ENCODE measurements at regions not wholly inside any gene's neighbourhood (a gene's known extent, or its start where the extent isn't known, plus 50 kb on each side); places are given as distances from the start of the nearest gene placed in this dataset.
"Not testable (repeated sequence)": the region's sequence is repeated elsewhere in the genome, so short reads cannot be mapped to it uniquely, and the experiment has no call there.

DNA sequence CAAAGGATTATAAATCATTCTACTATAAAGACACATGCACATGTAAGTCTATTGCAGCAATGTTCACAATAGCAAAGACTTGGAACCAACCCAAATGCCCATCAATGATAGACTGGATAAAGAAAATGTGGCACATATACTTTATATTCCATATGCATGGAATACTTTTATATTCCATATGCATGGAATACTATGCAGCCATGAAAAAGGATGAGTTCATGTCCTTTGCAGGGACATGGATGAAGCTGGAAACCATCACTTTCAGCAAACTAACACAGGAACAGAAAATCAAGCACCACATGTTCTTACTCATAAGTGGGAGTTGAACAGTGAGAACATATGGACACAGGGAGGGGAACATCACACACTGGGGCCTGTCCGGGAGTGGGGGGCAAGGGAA is 130.3 kb upstream of the RSPO3 start:
- CTCF ChIA-PET; H3K27ac Mint-ChIP-seq; H3K36me3 ChIP-seq (ENCODE audit: control insufficient read depth in 2 of 2, extremely low read depth in 1 of 2, insufficient read depth in 1 of 2, low read length in 1 of 2); H3K4me3 Mint-ChIP-seq; H3K9me3 ChIP-seq; ATAC-seq (replicated peaks in 1 of 4); H3K4me1 ChIP-seq (ENCODE audit: control insufficient read depth in 1 of 2, extremely low read depth in 1 of 2, insufficient read depth in 2 of 2, low read length in 2 of 2); H3K27me3 Mint-ChIP-seq; H3K9me3 Mint-ChIP-seq; DNase-seq; H3K27me3 ChIP-seq (replicated peaks in 1 of 2; ENCODE audit: control insufficient read depth in 2 of 2, extremely low read depth in 1 of 2, insufficient read depth in 2 of 2, low read length in 1 of 2); H3K4me3 ChIP-seq (ENCODE audit: control insufficient read depth in 1 of 2, extremely low read depth in 1 of 2, low read length in 1 of 2); H3K36me3 Mint-ChIP-seq; H3K27ac ChIP-seq (ENCODE audit: low read length); H3K4me1 Mint-ChIP-seq: not testable (repeated sequence)
- WGBS (ENCODE audit: insufficient coverage), result no CpG with 5 or more reads among the region's 1 CpG
- POLR2A ChIA-PET, result interaction anchor here in 1 of 2 donors (0.6 kb wide), 1 partner anchor 823 kb away, joined by 3 read pairs; no protein-coding TSS in a partner anchor

- Mint-ChIP-seq H3K4me3 (no peak overlapping the region), H3K4me1 (no peaks in the 10 kb centered on the region), H3K27me3 (no peaks in the 10 kb centered on the region), H3K27ac (no peak overlapping the region), H3K9me3 (no peaks in the 10 kb centered on the region), H3K36me3 (no peaks in the 10 kb centered on the region)
- H3K36me3 ChIP-seq (ENCODE audit: control insufficient read depth in 2 of 2, extremely low read depth in 1 of 2, insufficient read depth in 1 of 2, low read length in 1 of 2), result no peaks in the 10 kb centered on the region
- H3K27ac ChIP-seq (ENCODE audit: low read length), result no peak overlapping the region
- H3K9me3 ChIP-seq, result no peaks in the 10 kb centered on the region
- no peaks in the 10 kb centered on the region for H3K27me3 ChIP-seq (replicated peaks in 1 of 2; ENCODE audit: control insufficient read depth in 2 of 2, extremely low read depth in 1 of 2, insufficient read depth in 2 of 2, low read length in 1 of 2)
- H3K4me3 ChIP-seq (ENCODE audit: control insufficient read depth in 1 of 2, extremely low read depth in 1 of 2, low read length in 1 of 2), result no peak overlapping the region
- H3K4me1 ChIP-seq (ENCODE audit: control insufficient read depth in 1 of 2, extremely low read depth in 1 of 2, insufficient read depth in 2 of 2, low read length in 2 of 2), result no peaks in the 10 kb centered on the region
- DNase-seq (no peak), ATAC-seq (replicated peaks in 1 of 4) (no peak)
- POLR2A ChIA-PET, result no interaction called here
- CTCF ChIA-PET, result interaction anchor here in 1 of 2 donors (0.6 kb wide), 1 partner anchor 140 kb away, joined by 3 read pairs; no protein-coding TSS in a partner anchor
- no CpG with 5 or more reads among the region's 6 CpGs for WGBS (ENCODE audit: insufficient coverage)
Measured at GRCh38 chr6:127000631-127001030, 117.8 kb upstream of the RSPO3 start.

DNA sequence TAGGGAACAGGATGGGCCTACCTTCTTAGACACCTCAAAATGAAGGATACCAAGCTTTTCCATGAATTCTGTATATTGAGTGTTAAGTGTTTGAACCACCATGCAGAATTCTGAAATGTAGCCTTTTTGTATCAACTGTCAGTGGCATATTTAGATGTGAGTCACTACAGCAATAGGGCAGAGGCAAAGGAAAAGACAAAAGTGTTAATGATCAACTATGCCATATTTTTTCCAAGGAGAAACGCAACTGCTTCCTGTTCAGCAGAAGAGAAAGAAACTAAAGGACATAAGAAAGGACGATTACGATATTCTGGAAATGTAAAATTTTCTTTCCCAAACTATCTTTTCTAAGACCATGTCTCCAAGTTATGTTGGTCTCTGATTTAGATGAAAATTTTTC is 104.6 kb upstream of the RSPO3 start:
- no peak for ATAC-seq (replicated peaks in 1 of 4)
- ChIA-PET CTCF (no interaction called here), POLR2A (no interaction called here)
- H3K4me1 Mint-ChIP-seq, result no peaks in the 10 kb centered on the region
- no peak for DNase-seq
- Histone ChIP-seq H3K27ac (ENCODE audit: low read length) (no peak overlapping the region), H3K36me3 (ENCODE audit: control insufficient read depth in 2 of 2, extremely low read depth in 1 of 2, insufficient read depth in 1 of 2, low read length in 1 of 2) (no peaks in the 10 kb centered on the region), H3K9me3 (no peaks in the 10 kb centered on the region), H3K27me3 (replicated peaks in 1 of 2; ENCODE audit: control insufficient read depth in 2 of 2, extremely low read depth in 1 of 2, insufficient read depth in 2 of 2, low read length in 1 of 2) (no peaks in the 10 kb centered on the region), H3K4me1 (ENCODE audit: control insufficient read depth in 1 of 2, extremely low read depth in 1 of 2, insufficient read depth in 2 of 2, low read length in 2 of 2) (no peaks in the 10 kb centered on the region), H3K4me3 (ENCODE audit: control insufficient read depth in 1 of 2, extremely low read depth in 1 of 2, low read length in 1 of 2) (no peak overlapping the region)
- H3K36me3 Mint-ChIP-seq, result no peaks in the 10 kb centered on the region
- H3K4me3 Mint-ChIP-seq, result no peak overlapping the region
- no peaks in the 10 kb centered on the region for H3K27me3 Mint-ChIP-seq
- no CpG with 5 or more reads among the region's 3 CpGs for WGBS (ENCODE audit: insufficient coverage)
- no peak overlapping the region for H3K27ac Mint-ChIP-seq
- no peaks in the 10 kb centered on the region for H3K9me3 Mint-ChIP-seq

DNA sequence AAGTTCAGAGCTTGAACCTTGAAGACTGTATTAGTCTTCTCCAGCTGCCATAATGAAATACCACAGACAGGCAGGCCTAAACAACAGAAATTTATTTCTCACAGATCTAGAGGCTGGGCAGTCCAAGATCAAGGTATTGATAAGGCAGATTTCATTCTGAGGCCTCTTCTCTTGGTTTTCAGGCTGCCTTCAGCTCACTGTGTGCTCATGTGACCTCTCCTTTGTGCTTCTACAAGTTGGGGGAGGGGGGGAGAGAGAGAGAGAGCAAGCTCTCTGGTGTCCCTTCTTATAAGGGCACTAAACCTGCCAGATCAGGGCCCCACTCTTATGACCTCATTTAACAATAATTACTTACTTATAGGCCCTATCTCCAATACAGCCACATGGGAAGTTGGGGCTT is 102.6 kb upstream of the RSPO3 start:
- Histone ChIP-seq H3K9me3 (no peaks in the 10 kb centered on the region), H3K4me3 (ENCODE audit: control insufficient read depth in 1 of 2, extremely low read depth in 1 of 2, low read length in 1 of 2) (no peak overlapping the region), H3K4me1 (ENCODE audit: control insufficient read depth in 1 of 2, extremely low read depth in 1 of 2, insufficient read depth in 2 of 2, low read length in 2 of 2) (no peaks in the 10 kb centered on the region), H3K27ac (ENCODE audit: low read length) (no peak overlapping the region), H3K27me3 (replicated peaks in 1 of 2; ENCODE audit: control insufficient read depth in 2 of 2, extremely low read depth in 1 of 2, insufficient read depth in 2 of 2, low read length in 1 of 2) (no peaks in the 10 kb centered on the region), H3K36me3 (ENCODE audit: control insufficient read depth in 2 of 2, extremely low read depth in 1 of 2, insufficient read depth in 1 of 2, low read length in 1 of 2) (no peaks in the 10 kb centered on the region)
- Mint-ChIP-seq H3K27ac (no peak overlapping the region), H3K36me3 (no peaks in the 10 kb centered on the region), H3K9me3 (no peaks in the 10 kb centered on the region), H3K27me3 (no peaks in the 10 kb centered on the region), H3K4me3 (no peak overlapping the region), H3K4me1 (no peaks in the 10 kb centered on the region)
- no peak for DNase-seq
- ATAC-seq (replicated peaks in 1 of 4), result no peak
- ChIA-PET POLR2A (no interaction called here), CTCF (no interaction called here)

DNA sequence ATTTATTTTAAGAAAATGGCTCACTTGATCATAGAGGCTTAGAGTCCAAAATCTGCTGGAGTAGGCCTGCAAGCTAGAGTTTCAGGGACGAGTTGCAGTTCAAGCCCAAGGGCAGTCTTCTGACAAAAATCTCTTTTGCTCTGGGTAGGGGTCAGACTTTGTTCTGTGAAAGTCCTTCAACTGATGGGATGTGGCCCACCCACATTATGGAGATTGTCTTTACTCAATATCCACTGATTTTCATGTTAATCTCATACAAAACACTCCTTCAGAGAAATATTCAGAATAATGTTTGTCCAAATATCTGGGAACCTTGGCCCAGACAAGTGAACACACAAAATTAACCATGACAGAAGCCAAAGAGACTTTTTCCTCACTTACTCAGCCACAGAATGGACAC is 98.6 kb upstream of the RSPO3 start:
- no peak for DNase-seq
- H3K4me1 Mint-ChIP-seq, result no peaks in the 10 kb centered on the region
- Histone ChIP-seq H3K4me1 (ENCODE audit: control insufficient read depth in 1 of 2, extremely low read depth in 1 of 2, insufficient read depth in 2 of 2, low read length in 2 of 2) (no peaks in the 10 kb centered on the region), H3K27ac (ENCODE audit: low read length) (no peak overlapping the region), H3K9me3 (no peaks in the 10 kb centered on the region), H3K27me3 (replicated peaks in 1 of 2; ENCODE audit: control insufficient read depth in 2 of 2, extremely low read depth in 1 of 2, insufficient read depth in 2 of 2, low read length in 1 of 2) (no peaks in the 10 kb centered on the region), H3K4me3 (ENCODE audit: control insufficient read depth in 1 of 2, extremely low read depth in 1 of 2, low read length in 1 of 2) (no peak overlapping the region), H3K36me3 (ENCODE audit: control insufficient read depth in 2 of 2, extremely low read depth in 1 of 2, insufficient read depth in 1 of 2, low read length in 1 of 2) (no peaks in the 10 kb centered on the region)
- CTCF ChIA-PET, result no interaction called here
- no CpG with 5 or more reads among the region's 1 CpG for WGBS (ENCODE audit: insufficient coverage)
- H3K9me3 Mint-ChIP-seq, result peaks cover 0 to 3% (median 0%) of the 10 kb centered on the region in 3 donors
- no peak for ATAC-seq (replicated peaks in 1 of 4)
- no peaks in the 10 kb centered on the region for H3K36me3 Mint-ChIP-seq
- no peak overlapping the region for H3K4me3 Mint-ChIP-seq
- peaks cover 0 to 4% of the 10 kb centered on the region in 2 donors for H3K27me3 Mint-ChIP-seq
- POLR2A ChIA-PET, result no interaction called here
- no peak overlapping the region for H3K27ac Mint-ChIP-seq

DNA sequence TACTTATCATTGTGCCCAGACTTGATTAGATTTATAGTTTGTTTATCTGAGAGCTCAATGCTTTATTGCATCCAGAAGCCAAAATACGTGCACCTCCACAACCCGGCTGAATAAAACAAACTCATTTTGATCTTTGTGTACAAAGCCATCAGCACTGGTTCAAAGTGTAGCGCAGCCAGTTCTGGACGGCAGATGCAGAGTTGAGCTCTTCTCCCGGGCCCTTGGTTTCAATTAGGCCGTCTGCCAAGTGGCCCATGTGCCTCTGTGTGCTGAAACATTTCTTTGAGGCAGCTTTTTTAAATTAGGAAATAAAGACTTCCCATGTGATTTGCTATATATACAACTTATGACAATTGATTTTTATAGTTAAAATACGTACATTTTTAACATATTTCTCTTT is 96.2 kb upstream of the RSPO3 start:
- Mint-ChIP-seq H3K4me1 (no peaks in the 10 kb centered on the region), H3K9me3 (peaks cover 0 to 3% (median 0%) of the 10 kb centered on the region in 3 donors), H3K27me3 (peaks cover 0 to 4% of the 10 kb centered on the region in 2 donors), H3K36me3 (no peaks in the 10 kb centered on the region), H3K4me3 (no peak overlapping the region), H3K27ac (no peak overlapping the region)
- DNase-seq (no peak), ATAC-seq (replicated peaks in 1 of 4) (no peak)
- ChIA-PET CTCF (no interaction called here), POLR2A (no interaction called here)
- no peaks in the 10 kb centered on the region for H3K36me3 ChIP-seq (ENCODE audit: control insufficient read depth in 2 of 2, extremely low read depth in 1 of 2, insufficient read depth in 1 of 2, low read length in 1 of 2)
- no peaks in the 10 kb centered on the region for H3K27me3 ChIP-seq (replicated peaks in 1 of 2; ENCODE audit: control insufficient read depth in 2 of 2, extremely low read depth in 1 of 2, insufficient read depth in 2 of 2, low read length in 1 of 2)
- no peaks in the 10 kb centered on the region for H3K9me3 ChIP-seq
- no CpG with 5 or more reads among the region's 7 CpGs for WGBS (ENCODE audit: insufficient coverage)
- no peak overlapping the region for H3K4me3 ChIP-seq (ENCODE audit: control insufficient read depth in 1 of 2, extremely low read depth in 1 of 2, low read length in 1 of 2)
- H3K4me1 ChIP-seq (ENCODE audit: control insufficient read depth in 1 of 2, extremely low read depth in 1 of 2, insufficient read depth in 2 of 2, low read length in 2 of 2), result no peaks in the 10 kb centered on the region
- no peak overlapping the region for H3K27ac ChIP-seq (ENCODE audit: low read length)

- CTCF ChIA-PET, result interaction anchor here in 1 of 2 donors (0.6 kb wide), 1 partner anchor 196 kb away, joined by 3 read pairs; no protein-coding TSS in a partner anchor
- POLR2A ChIA-PET, result no interaction called here
- no peaks in the 10 kb centered on the region for H3K27me3 ChIP-seq (replicated peaks in 1 of 2; ENCODE audit: control insufficient read depth in 2 of 2, extremely low read depth in 1 of 2, insufficient read depth in 2 of 2, low read length in 1 of 2)
- H3K4me1 ChIP-seq (ENCODE audit: control insufficient read depth in 1 of 2, extremely low read depth in 1 of 2, insufficient read depth in 2 of 2, low read length in 2 of 2), result no peaks in the 10 kb centered on the region
- peaks cover 0 to 3% (median 0%) of the 10 kb centered on the region in 3 donors for H3K9me3 Mint-ChIP-seq
- H3K36me3 ChIP-seq (ENCODE audit: control insufficient read depth in 2 of 2, extremely low read depth in 1 of 2, insufficient read depth in 1 of 2, low read length in 1 of 2), result no peaks in the 10 kb centered on the region
- no peak overlapping the region for H3K4me3 Mint-ChIP-seq
- DNase-seq (no peak), ATAC-seq (replicated peaks in 1 of 4) (no peak)
- no peak overlapping the region for H3K27ac Mint-ChIP-seq
- peaks cover 0 to 4% of the 10 kb centered on the region in 2 donors for H3K27me3 Mint-ChIP-seq
- H3K9me3 ChIP-seq, result no peaks in the 10 kb centered on the region
- no peak overlapping the region for H3K4me3 ChIP-seq (ENCODE audit: control insufficient read depth in 1 of 2, extremely low read depth in 1 of 2, low read length in 1 of 2)
- no peaks in the 10 kb centered on the region for H3K36me3 Mint-ChIP-seq
- H3K4me1 Mint-ChIP-seq, result no peaks in the 10 kb centered on the region
- H3K27ac ChIP-seq (ENCODE audit: low read length), result no peak overlapping the region
- no CpG with 5 or more reads among the region's 1 CpG for WGBS (ENCODE audit: insufficient coverage)
Measured at GRCh38 chr6:127023001-127023778, 95.3 kb upstream of the RSPO3 start.
